BJ (cell line): ENCODE measurements at regions not wholly inside any gene's neighbourhood (a gene's known extent, or its start where the extent isn't known, plus 50 kb on each side); places are given as distances from the start of the nearest gene placed in this dataset.

Source experiments
- CTCF ChIA-PET: fragments of 350-600 bp; formaldehyde crosslinking; extraction: SDS; loops from one replicate; lab custom pipeline; 2021; ENCODE audit warnings: antibody characterized with exemption, inconsistent platforms; lab: Yijun Ruan, JAX
- POLR2A ChIA-PET: fragments of 300-600 bp; sonication (Branson Sonifier 250); formaldehyde crosslinking; extraction: SDS; loops from one replicate; lab custom pipeline; 2021; ENCODE audit warnings: antibody characterized with exemption; lab: Charles Lee
- DNase-seq: peaks from one replicate; pipeline ENCODE4 v3.0.0-alpha.2; 2011; ENCODE audit warnings: low read depth
- H3K27me3 ChIP-seq: 2 replicates; pipeline ENCODE4 v1.6.0; 2011; ENCODE audit warnings: low read length; ENCODE audit not compliant: control insufficient read depth, insufficient read depth
- H3K36me3 ChIP-seq: 2 replicates; pipeline ENCODE4 v1.5.1; 2011; ENCODE audit warnings: low read length; ENCODE audit not compliant: control insufficient read depth, insufficient read depth
- H3K4me3 ChIP-seq: 2 replicates; pipeline ENCODE4 v1.5.1; 2011; ENCODE audit warnings: low read depth, mild to moderate bottlenecking, control low read depth, low read length
- CTCF ChIP-seq: IDR thresholded peaks from 2 replicates; pipeline ENCODE4 v1.5.1; 2011; ENCODE audit warnings: low read depth, mild to moderate bottlenecking, control low read depth, inconsistent platforms, low read length, moderate library complexity; ENCODE audit not compliant: insufficient read depth

DNA sequence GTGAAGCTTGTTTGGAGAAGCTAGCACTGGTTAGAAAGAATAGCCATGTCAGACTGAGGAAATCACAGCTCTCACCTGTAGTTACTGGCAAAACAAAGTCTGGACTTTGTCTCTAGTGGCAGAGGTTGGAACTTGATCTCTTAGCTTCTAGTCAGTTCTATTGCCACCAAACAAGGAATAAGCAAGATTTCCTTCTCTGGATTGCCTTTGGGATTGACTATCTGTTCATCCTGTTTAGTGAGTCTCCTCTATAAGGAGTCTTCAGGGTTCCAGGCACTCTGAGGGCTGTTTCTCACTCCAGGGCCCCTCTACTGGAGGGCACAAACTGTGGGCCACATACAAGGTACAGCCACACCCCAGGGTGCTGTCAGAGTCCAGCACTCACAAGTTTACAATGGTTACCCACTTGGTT is 426.6 kb upstream of the THBS1 start:
- H3K36me3 ChIP-seq: no peaks in the 10 kb centered on the region
- DNase-seq: no peak
- H3K4me3 ChIP-seq: no peak overlapping the region
- 0 out of 2 replicates have a peak, but pooled peaks have one; percentile 15 for TF ChIP-seq CTCF
- no peaks in the 10 kb centered on the region for H3K27me3 ChIP-seq
- ChIA-PET POLR2A (no interaction called here), CTCF (interaction anchor here (0.6 to 2.8 kb wide), 3 partner anchors 9 to 75 kb away, joined by 3 to 10 read pairs (median 3); no protein-coding TSS in a partner anchor)

DNA sequence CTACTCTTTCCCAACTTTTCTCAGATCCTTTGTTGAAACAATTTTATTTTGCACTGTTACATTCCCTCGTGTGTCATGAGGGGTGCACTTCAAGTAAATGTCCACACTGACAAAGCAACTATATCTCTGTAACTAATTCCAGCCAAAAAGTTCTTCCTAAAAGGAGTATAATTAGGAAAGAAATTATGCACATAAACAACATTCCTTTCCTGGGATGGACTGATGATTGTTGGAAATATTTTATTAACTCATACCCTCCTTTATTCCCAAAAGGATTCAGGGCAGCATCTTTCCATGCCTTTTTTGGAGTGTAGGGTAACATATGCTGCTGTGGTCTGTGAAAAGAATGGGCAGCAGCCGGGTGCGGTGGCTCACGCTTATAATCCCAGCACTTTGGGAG is 426.1 kb upstream of the THBS1 start:
- no peak overlapping the region for H3K4me3 ChIP-seq
- ChIA-PET POLR2A (interaction anchor here (0.6 kb wide), 1 partner anchor 312 kb away, joined by 4 read pairs; no protein-coding TSS in a partner anchor), CTCF (interaction anchor here (0.7 to 2.8 kb wide), 2 partner anchors 10 to 27 kb away, joined by 3 to 10 read pairs; no protein-coding TSS in a partner anchor)
- H3K27me3 ChIP-seq: no peaks in the 10 kb centered on the region
- TF ChIP-seq CTCF: no peak
- no peaks in the 10 kb centered on the region for H3K36me3 ChIP-seq
- DNase-seq: no peak

- POLR2A ChIA-PET: interaction anchor here (0.6 to 0.7 kb wide), 2 partner anchors 40 to 148 kb away, joined by 3 to 5 read pairs; no protein-coding TSS in a partner anchor
- CTCF ChIA-PET: interaction anchor here (1.0 kb wide), 1 partner anchor 22 kb away, joined by 3 read pairs; no protein-coding TSS in a partner anchor
- no peak for TF ChIP-seq CTCF
- H3K4me3 ChIP-seq: no peak overlapping the region
- no peak for DNase-seq
- no peaks in the 10 kb centered on the region for H3K36me3 ChIP-seq
- H3K27me3 ChIP-seq: no peaks in the 10 kb centered on the region
Observed at GRCh38 chr15:39156166-39156565, 424.7 kb upstream of the THBS1 start.

GRCh38 chr15:39156646-39157250 is 424.1 kb upstream of the THBS1 start:
- no peak for TF ChIP-seq CTCF
- H3K36me3 ChIP-seq: no peaks in the 10 kb centered on the region
- H3K4me3 ChIP-seq: no peak overlapping the region
- CTCF ChIA-PET: interaction anchor here (1.0 kb wide), 1 partner anchor 22 kb away, joined by 3 read pairs; no protein-coding TSS in a partner anchor
- H3K27me3 ChIP-seq: no peaks in the 10 kb centered on the region
- POLR2A ChIA-PET: interaction anchor here (0.6 kb wide), 1 partner anchor 272 kb away, joined by 3 read pairs; no protein-coding TSS in a partner anchor
- no peak for DNase-seq

DNA sequence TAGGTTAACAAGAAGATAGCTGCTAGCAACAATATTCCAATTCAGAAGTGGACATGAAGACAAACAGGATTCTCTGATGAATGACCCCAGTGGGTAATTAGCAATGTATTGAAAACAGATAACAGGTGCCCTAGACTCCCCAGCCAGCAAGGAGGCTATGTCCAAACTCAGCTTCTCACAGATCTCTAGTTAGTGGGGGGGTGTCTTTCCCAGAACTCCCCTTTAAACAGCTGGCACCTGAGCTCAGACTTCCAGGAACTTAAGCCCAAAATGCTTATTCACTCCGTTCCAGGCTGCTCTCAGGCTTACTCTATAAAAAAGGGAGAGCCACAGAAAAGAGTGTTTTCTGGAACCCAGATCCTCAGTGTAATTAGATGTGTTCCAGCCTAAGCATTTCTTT is 423.0 kb upstream of the THBS1 start:
- no peak for TF ChIP-seq CTCF
- CTCF ChIA-PET: no interaction called here
- no peaks in the 10 kb centered on the region for H3K36me3 ChIP-seq
- no peak for DNase-seq
- H3K4me3 ChIP-seq: no peak overlapping the region
- POLR2A ChIA-PET: interaction anchor here (0.6 kb wide), 1 partner anchor 1835 kb away, joined by 16 read pairs; no protein-coding TSS in a partner anchor
- no peaks in the 10 kb centered on the region for H3K27me3 ChIP-seq
